ENCODE measurements at regions not wholly inside any gene's neighbourhood (a gene's known extent, or its start where the extent isn't known, plus 50 kb on each side); places are given as distances from the start of the nearest gene placed in this dataset.
A peak's percentile ranks its signal among the peaks of the same experiment; 100 is the strongest.

DNA sequence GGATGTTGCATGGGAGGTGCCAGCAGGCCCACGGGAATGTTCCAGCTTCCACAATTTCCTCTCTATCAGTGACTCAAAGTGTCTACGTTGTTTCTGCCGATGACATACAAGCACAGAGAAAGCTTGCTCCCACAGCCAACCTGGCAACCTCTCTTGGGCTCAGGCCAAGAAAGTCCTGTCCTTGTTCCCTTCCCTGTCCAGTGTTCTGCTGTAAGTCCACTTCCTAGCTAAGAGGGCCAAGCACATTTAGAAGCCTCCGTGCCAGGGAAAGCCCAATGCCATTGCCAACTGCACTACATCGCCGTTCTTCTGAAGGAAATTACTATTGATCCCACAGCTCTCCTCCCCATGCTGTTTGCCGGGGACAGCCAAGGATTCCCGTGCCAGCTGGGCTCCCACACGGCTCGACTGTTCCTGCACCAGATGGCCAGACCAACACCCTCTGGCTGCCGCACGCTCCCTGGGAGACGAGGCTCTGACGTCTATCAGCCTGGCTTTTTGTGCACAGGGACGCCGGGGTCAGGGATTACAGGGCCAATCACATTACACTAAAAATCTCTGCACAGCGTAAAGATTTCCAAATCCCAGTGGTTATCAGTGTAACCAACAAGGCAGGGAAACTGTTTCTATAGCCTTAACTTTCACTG is 284.0 kb downstream of the BCOR start:
- no peak overlapping the region for H3K4me3 ChIP-seq (replicated peaks in 1 of 2; ENCODE audit: low read depth in 2 of 2, low read length in 2 of 2)
- peak; percentile 78 to 89 for DNase-seq (ENCODE audit: low read depth in 2 of 2)
- TF ChIP-seq CTCF (IDR thresholded peaks at IDR 0.05; ENCODE audit: low read depth, low read length) = no peak

- peak; percentile 40 for TF ChIP-seq CTCF (IDR thresholded peaks at IDR 0.05; ENCODE audit: low read depth, low read length)
- no peak overlapping the region for H3K4me3 ChIP-seq (replicated peaks in 1 of 2; ENCODE audit: low read depth in 2 of 2, low read length in 2 of 2)
- DNase-seq (ENCODE audit: low read depth in 2 of 2) = peak; percentile 41 to 53
Observed at GRCh38 chrX:39814391-39814790, 283.4 kb downstream of the BCOR start.

GRCh38 chrX:39815631-39816030 is 282.1 kb downstream of the BCOR start:
- no peak for TF ChIP-seq CTCF (IDR thresholded peaks at IDR 0.05; ENCODE audit: low read depth, low read length)
- DNase-seq (ENCODE audit: low read depth in 2 of 2) = peak; percentile 10 to 11
- no peak overlapping the region for H3K4me3 ChIP-seq (replicated peaks in 1 of 2; ENCODE audit: low read depth in 2 of 2, low read length in 2 of 2)

DNA sequence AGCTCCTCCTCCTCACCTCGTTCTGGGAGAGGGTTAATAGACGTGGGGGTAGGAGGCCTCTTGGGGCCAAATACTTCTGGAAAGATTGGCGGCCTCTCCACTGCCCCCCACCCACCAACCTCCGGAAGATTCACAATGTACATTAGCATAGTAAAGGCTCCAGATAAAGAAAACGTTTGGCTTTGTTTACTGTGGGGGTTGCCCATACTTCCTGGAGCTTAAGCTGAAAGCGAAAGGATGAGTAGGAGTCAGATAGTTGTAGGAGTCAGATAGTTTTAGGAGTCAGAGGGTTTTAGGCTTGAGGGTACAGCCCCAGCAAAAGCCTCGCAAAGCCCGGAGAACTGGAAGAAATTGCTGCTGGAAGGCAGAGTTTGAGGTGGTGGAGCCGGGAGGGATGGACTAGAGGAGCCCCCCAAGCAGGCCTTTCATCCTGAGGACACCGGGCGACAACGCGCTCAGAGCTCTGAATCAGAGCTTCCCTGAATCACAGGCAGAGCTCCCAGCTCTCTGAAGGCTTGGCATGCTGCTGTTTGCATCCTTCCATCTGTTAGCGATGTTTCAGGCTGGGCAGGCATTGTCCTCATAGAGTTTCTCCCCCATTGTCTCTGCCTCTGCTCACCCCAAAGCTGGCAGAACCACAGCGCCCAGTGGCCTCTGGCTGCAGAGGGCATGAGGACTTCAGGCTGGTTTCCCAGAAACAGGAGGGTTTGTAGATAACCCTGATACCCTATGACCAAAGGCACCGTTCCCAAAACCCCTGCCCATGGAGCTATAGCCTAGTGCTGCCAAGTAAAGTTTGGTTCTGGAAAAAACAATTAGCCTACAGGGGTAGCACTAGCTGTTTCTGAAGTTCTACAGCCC is 280.7 kb downstream of the BCOR start:
- DNase-seq (ENCODE audit: low read depth in 2 of 2) = peak; percentile 54 to 58
- H3K4me3 ChIP-seq (replicated peaks in 1 of 2; ENCODE audit: low read depth in 2 of 2, low read length in 2 of 2) = no peak overlapping the region
- TF ChIP-seq CTCF (IDR thresholded peaks at IDR 0.05; ENCODE audit: low read depth, low read length) = no peak

DNA sequence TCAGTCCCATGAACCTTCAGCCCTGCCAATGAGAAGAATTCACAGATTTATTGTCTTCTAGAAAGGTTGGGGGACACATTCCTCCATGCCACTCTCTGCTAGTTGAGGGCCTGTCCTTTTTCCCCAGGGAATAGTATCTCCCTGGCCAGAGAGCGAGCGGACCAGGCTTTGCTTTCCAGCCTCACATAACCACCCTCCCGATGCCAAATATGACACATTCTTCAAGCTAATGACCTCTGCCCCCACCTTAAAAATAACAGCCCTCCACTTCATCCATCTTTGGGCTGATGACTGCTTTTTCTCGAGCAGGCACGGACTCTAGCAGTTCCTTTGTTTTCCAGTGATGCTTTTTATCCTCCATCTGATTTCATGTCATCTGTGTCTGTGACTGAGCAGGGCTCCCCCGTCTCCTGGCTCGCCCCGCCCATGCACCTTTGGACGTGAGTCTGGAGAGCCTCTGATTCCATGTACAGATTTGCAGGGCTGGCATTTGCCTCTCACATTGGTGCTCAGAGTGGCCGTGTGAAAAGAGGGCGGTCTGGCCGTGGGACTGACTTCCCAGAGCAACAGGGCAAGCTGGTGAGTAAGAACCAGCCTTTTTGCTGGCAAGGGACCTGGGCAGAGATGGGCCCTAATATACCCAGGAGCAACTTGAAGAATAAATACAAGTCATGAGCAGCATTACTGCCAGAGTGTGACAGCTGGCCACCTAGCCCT is 279.8 kb downstream of the BCOR start:
- TF ChIP-seq CTCF (IDR thresholded peaks at IDR 0.05; ENCODE audit: low read depth, low read length) = no peak

GRCh38 chrX:39818750-39819149 is 279.0 kb downstream of the BCOR start:
- DNase-seq (ENCODE audit: low read depth in 2 of 2) = no peak
- no peak for TF ChIP-seq CTCF (IDR thresholded peaks at IDR 0.05; ENCODE audit: low read depth, low read length)
- H3K4me3 ChIP-seq (replicated peaks in 1 of 2; ENCODE audit: low read depth in 2 of 2, low read length in 2 of 2) = no peak overlapping the region

More for the DNA sequence above, 279.8 kb downstream of the BCOR start:
- no peak overlapping the region for H3K4me3 ChIP-seq (replicated peaks in 1 of 2; ENCODE audit: low read depth in 2 of 2, low read length in 2 of 2)
- DNase-seq (ENCODE audit: low read depth in 2 of 2) = no peak

All from cardiac fibroblast (primary cell).